ENCODE measurements at regions not wholly inside any gene's neighbourhood (a gene's known extent, or its start where the extent isn't known, plus 50 kb on each side); places are given as distances from the start of the nearest gene placed in this dataset.
"Not testable (repeated sequence)": the region's sequence is repeated elsewhere in the genome, so short reads cannot be mapped to it uniquely, and the experiment has no call there.

GRCh38 chr10:6702833-6703232 is 122.8 kb upstream of the PRKCQ start:
- not testable (repeated sequence) for H3K36me3 ChIP-seq (ENCODE audit: control insufficient read depth in 1 of 2, insufficient read depth in 2 of 2, low read length in 2 of 2); H3K4me3 ChIP-seq (ENCODE audit: low read depth in 1 of 2, low read length in 2 of 2); H3K9me3 ChIP-seq (ENCODE audit: control insufficient read depth in 1 of 2, low read length in 2 of 2); H3K4me1 ChIP-seq (ENCODE audit: control insufficient read depth in 1 of 2, insufficient read depth in 2 of 2, low read length in 2 of 2); H3K27me3 ChIP-seq (ENCODE audit: low read depth, low read length); H3K27ac ChIP-seq (ENCODE audit: low read length)

GRCh38 chr10:6702030-6702429 is 122.0 kb upstream of the PRKCQ start:
- H3K27ac ChIP-seq (ENCODE audit: low read length): no peak overlapping the region
- H3K4me1 ChIP-seq (ENCODE audit: control insufficient read depth in 1 of 2, insufficient read depth in 2 of 2, low read length in 2 of 2): no peaks in the 10 kb centered on the region
- no peaks in the 10 kb centered on the region for H3K27me3 ChIP-seq (ENCODE audit: low read depth, low read length)
- no peak overlapping the region for H3K4me3 ChIP-seq (ENCODE audit: low read depth in 1 of 2, low read length in 2 of 2)
- H3K9me3 ChIP-seq (ENCODE audit: control insufficient read depth in 1 of 2, low read length in 2 of 2): no peaks in the 10 kb centered on the region
- H3K36me3 ChIP-seq (ENCODE audit: control insufficient read depth in 1 of 2, insufficient read depth in 2 of 2, low read length in 2 of 2): no peaks in the 10 kb centered on the region

GRCh38 chr10:6701289-6701688 is 121.2 kb upstream of the PRKCQ start:
- no peaks in the 10 kb centered on the region for H3K27me3 ChIP-seq (ENCODE audit: low read depth, low read length)
- no peak overlapping the region for H3K27ac ChIP-seq (ENCODE audit: low read length)
- no peaks in the 10 kb centered on the region for H3K9me3 ChIP-seq (ENCODE audit: control insufficient read depth in 1 of 2, low read length in 2 of 2)
- H3K4me1 ChIP-seq (ENCODE audit: control insufficient read depth in 1 of 2, insufficient read depth in 2 of 2, low read length in 2 of 2): no peaks in the 10 kb centered on the region
- no peaks in the 10 kb centered on the region for H3K36me3 ChIP-seq (ENCODE audit: control insufficient read depth in 1 of 2, insufficient read depth in 2 of 2, low read length in 2 of 2)
- H3K4me3 ChIP-seq (ENCODE audit: low read depth in 1 of 2, low read length in 2 of 2): no peak overlapping the region

GRCh38 chr10:6700066-6700465 is 120.0 kb upstream of the PRKCQ start:
- no peaks in the 10 kb centered on the region for H3K9me3 ChIP-seq (ENCODE audit: control insufficient read depth in 1 of 2, low read length in 2 of 2)
- no peak overlapping the region for H3K27ac ChIP-seq (ENCODE audit: low read length)
- H3K36me3 ChIP-seq (ENCODE audit: control insufficient read depth in 1 of 2, insufficient read depth in 2 of 2, low read length in 2 of 2): no peaks in the 10 kb centered on the region
- H3K27me3 ChIP-seq (ENCODE audit: low read depth, low read length): no peaks in the 10 kb centered on the region
- H3K4me3 ChIP-seq (ENCODE audit: low read depth in 1 of 2, low read length in 2 of 2): no peak overlapping the region
- no peaks in the 10 kb centered on the region for H3K4me1 ChIP-seq (ENCODE audit: control insufficient read depth in 1 of 2, insufficient read depth in 2 of 2, low read length in 2 of 2)

- Histone ChIP-seq H3K4me3 (ENCODE audit: low read depth in 1 of 2, low read length in 2 of 2) (no peak overlapping the region), H3K4me1 (ENCODE audit: control insufficient read depth in 1 of 2, insufficient read depth in 2 of 2, low read length in 2 of 2) (no peaks in the 10 kb centered on the region), H3K36me3 (ENCODE audit: control insufficient read depth in 1 of 2, insufficient read depth in 2 of 2, low read length in 2 of 2) (no peaks in the 10 kb centered on the region), H3K27ac (ENCODE audit: low read length) (no peak overlapping the region), H3K9me3 (ENCODE audit: control insufficient read depth in 1 of 2, low read length in 2 of 2) (no peaks in the 10 kb centered on the region), H3K27me3 (ENCODE audit: low read depth, low read length) (no peaks in the 10 kb centered on the region)
Observed at GRCh38 chr10:6699336-6699735, 119.3 kb upstream of the PRKCQ start.

GRCh38 chr10:6695519-6695918 is 115.4 kb upstream of the PRKCQ start:
- Histone ChIP-seq H3K27me3 (ENCODE audit: low read depth, low read length) (no peaks in the 10 kb centered on the region), H3K9me3 (ENCODE audit: control insufficient read depth in 1 of 2, low read length in 2 of 2) (no peaks in the 10 kb centered on the region), H3K4me1 (ENCODE audit: control insufficient read depth in 1 of 2, insufficient read depth in 2 of 2, low read length in 2 of 2) (no peaks in the 10 kb centered on the region), H3K36me3 (ENCODE audit: control insufficient read depth in 1 of 2, insufficient read depth in 2 of 2, low read length in 2 of 2) (no peaks in the 10 kb centered on the region), H3K27ac (ENCODE audit: low read length) (no peak overlapping the region), H3K4me3 (ENCODE audit: low read depth in 1 of 2, low read length in 2 of 2) (no peak overlapping the region)

- Histone ChIP-seq H3K36me3 (ENCODE audit: control insufficient read depth in 1 of 2, insufficient read depth in 2 of 2, low read length in 2 of 2) (no peaks in the 10 kb centered on the region), H3K9me3 (ENCODE audit: control insufficient read depth in 1 of 2, low read length in 2 of 2) (no peaks in the 10 kb centered on the region), H3K4me1 (ENCODE audit: control insufficient read depth in 1 of 2, insufficient read depth in 2 of 2, low read length in 2 of 2) (no peaks in the 10 kb centered on the region), H3K4me3 (ENCODE audit: low read depth in 1 of 2, low read length in 2 of 2) (no peak overlapping the region), H3K27ac (ENCODE audit: low read length) (no peak overlapping the region), H3K27me3 (ENCODE audit: low read depth, low read length) (no peaks in the 10 kb centered on the region)
Observed at GRCh38 chr10:6694447-6695140, 114.5 kb upstream of the PRKCQ start.

GRCh38 chr10:6692856-6693255 is 112.8 kb upstream of the PRKCQ start:
- Histone ChIP-seq H3K4me3 (ENCODE audit: low read depth in 1 of 2, low read length in 2 of 2) (no peak overlapping the region), H3K36me3 (ENCODE audit: control insufficient read depth in 1 of 2, insufficient read depth in 2 of 2, low read length in 2 of 2) (no peaks in the 10 kb centered on the region), H3K27me3 (ENCODE audit: low read depth, low read length) (no peaks in the 10 kb centered on the region), H3K9me3 (ENCODE audit: control insufficient read depth in 1 of 2, low read length in 2 of 2) (no peaks in the 10 kb centered on the region), H3K27ac (ENCODE audit: low read length) (no peak overlapping the region), H3K4me1 (ENCODE audit: control insufficient read depth in 1 of 2, insufficient read depth in 2 of 2, low read length in 2 of 2) (no peaks in the 10 kb centered on the region)

- Histone ChIP-seq H3K4me1 (ENCODE audit: control insufficient read depth in 1 of 2, insufficient read depth in 2 of 2, low read length in 2 of 2) (no peaks in the 10 kb centered on the region), H3K4me3 (ENCODE audit: low read depth in 1 of 2, low read length in 2 of 2) (no peak overlapping the region), H3K36me3 (ENCODE audit: control insufficient read depth in 1 of 2, insufficient read depth in 2 of 2, low read length in 2 of 2) (no peaks in the 10 kb centered on the region), H3K27me3 (ENCODE audit: low read depth, low read length) (no peaks in the 10 kb centered on the region), H3K9me3 (ENCODE audit: control insufficient read depth in 1 of 2, low read length in 2 of 2) (no peaks in the 10 kb centered on the region), H3K27ac (ENCODE audit: low read length) (no peak overlapping the region)
Observed at GRCh38 chr10:6692103-6692502, 112.0 kb upstream of the PRKCQ start.

GRCh38 chr10:6689036-6689435 is 109.0 kb upstream of the PRKCQ start:
- Histone ChIP-seq H3K27ac (ENCODE audit: low read length) (no peak overlapping the region), H3K4me3 (ENCODE audit: low read depth in 1 of 2, low read length in 2 of 2) (no peak overlapping the region), H3K9me3 (ENCODE audit: control insufficient read depth in 1 of 2, low read length in 2 of 2) (no peaks in the 10 kb centered on the region), H3K27me3 (ENCODE audit: low read depth, low read length) (no peaks in the 10 kb centered on the region), H3K36me3 (ENCODE audit: control insufficient read depth in 1 of 2, insufficient read depth in 2 of 2, low read length in 2 of 2) (no peaks in the 10 kb centered on the region), H3K4me1 (ENCODE audit: control insufficient read depth in 1 of 2, insufficient read depth in 2 of 2, low read length in 2 of 2) (no peaks in the 10 kb centered on the region)

- Histone ChIP-seq H3K27ac (ENCODE audit: low read length) (no peak overlapping the region), H3K4me1 (ENCODE audit: control insufficient read depth in 1 of 2, insufficient read depth in 2 of 2, low read length in 2 of 2) (no peaks in the 10 kb centered on the region), H3K27me3 (ENCODE audit: low read depth, low read length) (no peaks in the 10 kb centered on the region), H3K4me3 (ENCODE audit: low read depth in 1 of 2, low read length in 2 of 2) (no peak overlapping the region), H3K9me3 (ENCODE audit: control insufficient read depth in 1 of 2, low read length in 2 of 2) (no peaks in the 10 kb centered on the region), H3K36me3 (ENCODE audit: control insufficient read depth in 1 of 2, insufficient read depth in 2 of 2, low read length in 2 of 2) (no peaks in the 10 kb centered on the region)
Observed at GRCh38 chr10:6680735-6681134, 100.7 kb upstream of the PRKCQ start.

GRCh38 chr10:6678956-6679355 is 98.9 kb upstream of the PRKCQ start:
- Histone ChIP-seq H3K27ac (ENCODE audit: low read length) (no peak overlapping the region), H3K27me3 (ENCODE audit: low read depth, low read length) (no peaks in the 10 kb centered on the region), H3K36me3 (ENCODE audit: control insufficient read depth in 1 of 2, insufficient read depth in 2 of 2, low read length in 2 of 2) (no peaks in the 10 kb centered on the region), H3K4me1 (ENCODE audit: control insufficient read depth in 1 of 2, insufficient read depth in 2 of 2, low read length in 2 of 2) (no peaks in the 10 kb centered on the region), H3K9me3 (ENCODE audit: control insufficient read depth in 1 of 2, low read length in 2 of 2) (no peaks in the 10 kb centered on the region), H3K4me3 (ENCODE audit: low read depth in 1 of 2, low read length in 2 of 2) (no peak overlapping the region)

All from muscle layer of duodenum (tissue), 2 donors.